ENCODE measurements at regions not wholly inside any gene's neighbourhood (a gene's known extent, or its start where the extent isn't known, plus 50 kb on each side); places are given as distances from the start of the nearest gene placed in this dataset.
"Not testable (repeated sequence)": the region's sequence is repeated elsewhere in the genome, so short reads cannot be mapped to it uniquely, and the experiment has no call there.

DNA sequence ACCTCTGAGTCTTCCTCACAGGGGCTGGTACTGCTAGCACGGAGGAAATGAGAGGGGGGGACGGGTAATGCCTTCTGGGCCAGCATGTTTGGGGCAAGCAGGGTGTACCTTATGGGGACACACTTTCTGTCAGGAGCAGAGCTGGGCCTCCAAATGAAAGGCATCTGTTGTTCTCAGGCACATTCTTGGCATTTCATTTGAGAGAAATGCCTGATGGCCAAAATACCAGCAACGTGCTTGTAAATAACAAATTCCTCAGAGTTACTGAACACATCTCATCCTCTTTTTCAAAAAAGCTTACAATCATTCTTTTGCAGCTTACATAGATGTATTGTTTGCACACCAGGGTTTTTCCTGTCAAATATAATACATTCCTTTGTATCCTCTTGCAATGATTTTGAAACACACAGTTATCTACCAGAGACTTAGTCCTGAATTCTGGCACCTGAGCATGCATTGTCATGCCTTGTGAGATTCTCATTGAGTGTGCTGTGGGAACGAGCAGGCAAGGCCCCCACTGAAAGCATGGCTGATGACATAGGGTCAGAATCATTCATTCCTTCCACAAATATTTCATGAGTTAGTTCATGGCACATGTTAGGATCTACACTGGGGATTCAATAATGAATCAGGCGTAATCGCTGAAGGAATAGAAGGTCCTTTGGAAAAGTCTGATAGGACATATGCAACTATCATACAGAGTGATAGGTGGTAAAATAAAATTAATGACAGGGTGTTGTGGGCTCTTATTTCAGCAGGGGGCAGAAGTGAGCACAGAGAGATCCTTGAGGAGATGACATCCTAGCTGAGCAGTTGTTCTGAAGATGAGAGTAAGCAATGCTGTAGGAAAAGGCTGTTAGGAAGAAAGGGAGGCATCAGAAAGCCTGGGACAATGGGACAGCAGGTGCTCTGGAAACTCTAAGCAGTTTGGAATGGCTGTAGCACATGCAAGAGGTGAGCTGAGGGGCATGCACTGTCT lies 260.9 kb upstream of the TUT7 start:
- DNase-seq (ENCODE audit: low spot score), result no peak

DNA sequence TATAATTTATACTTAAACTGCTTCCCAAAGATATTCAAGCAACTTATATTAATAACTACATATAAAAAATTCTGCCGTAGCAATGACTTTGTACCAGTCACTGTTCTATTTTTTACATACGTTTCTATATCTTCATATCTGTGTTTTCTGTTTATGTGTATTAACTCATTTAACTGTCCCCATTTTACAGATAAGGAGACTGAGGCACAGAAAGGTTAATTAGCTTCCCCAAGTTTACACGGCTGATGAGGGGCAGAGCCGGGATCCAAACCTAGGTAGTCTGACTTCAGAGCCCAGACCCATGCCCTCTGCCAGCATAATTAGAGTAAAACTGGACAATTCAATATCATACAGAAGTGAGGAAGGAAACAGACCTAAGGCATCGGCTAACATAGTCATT lies 259.7 kb upstream of the TUT7 start:
- no peak for DNase-seq (ENCODE audit: low spot score)

DNA sequence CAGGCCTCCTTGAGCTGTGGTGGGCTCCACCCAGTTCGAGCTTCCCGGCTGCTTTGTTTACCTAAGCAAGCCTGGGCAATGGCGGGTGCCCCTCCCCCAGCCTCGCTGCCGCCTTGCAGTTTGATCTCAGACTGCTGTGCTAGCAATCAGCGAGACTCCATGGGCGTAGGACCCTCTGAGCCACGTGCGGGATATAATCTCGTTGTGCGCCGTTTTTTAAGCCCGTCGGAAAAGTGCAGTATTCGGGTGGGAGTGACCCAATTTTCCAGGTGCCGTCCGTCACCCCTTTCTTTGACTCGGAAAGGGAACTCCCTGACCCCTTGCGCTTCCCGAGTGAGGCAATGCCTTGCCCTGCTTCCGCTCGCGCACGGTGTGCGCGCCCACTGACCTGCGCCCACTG lies 257.3 kb upstream of the TUT7 start:
- not testable (repeated sequence) for DNase-seq (ENCODE audit: low spot score)

DNA sequence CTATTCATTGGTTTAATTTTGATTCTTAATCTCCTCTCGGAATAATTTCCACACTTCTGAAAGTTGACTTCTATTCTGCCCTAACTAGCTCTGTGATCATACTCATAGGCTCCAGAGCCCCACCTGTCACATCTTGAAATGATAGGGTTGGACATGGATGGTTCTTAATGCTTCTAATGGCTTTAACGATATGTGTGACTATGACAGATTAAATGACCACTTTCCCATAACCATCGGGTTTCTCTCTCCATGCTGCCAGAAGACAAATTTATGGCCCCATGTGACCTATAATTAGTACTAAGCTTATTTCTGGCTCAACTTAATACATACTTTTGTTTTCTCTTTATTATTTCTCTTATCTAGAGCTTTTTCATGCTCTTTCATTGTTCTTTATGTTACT lies 251.1 kb upstream of the TUT7 start:
- no peak for DNase-seq (ENCODE audit: low spot score)

DNA sequence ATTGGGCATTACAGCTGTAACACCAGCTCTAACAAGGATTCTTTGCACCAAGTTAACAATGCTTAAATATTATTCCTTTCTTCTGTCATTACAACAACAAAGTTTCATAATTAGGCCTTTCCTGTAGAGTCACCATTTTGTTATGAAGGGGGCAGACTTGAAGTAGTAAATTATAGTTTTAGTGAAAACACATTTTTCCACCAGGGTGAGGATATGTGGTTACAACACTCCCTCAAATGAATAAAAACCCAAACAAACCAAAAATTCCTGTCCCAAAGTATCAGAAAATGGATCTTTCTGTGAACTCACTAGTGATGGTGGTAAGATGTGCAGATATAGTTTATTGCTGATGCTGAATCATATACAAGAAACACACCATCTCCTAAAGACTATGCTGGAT lies 250.5 kb upstream of the TUT7 start:
- no peak for DNase-seq (ENCODE audit: low spot score)

DNA sequence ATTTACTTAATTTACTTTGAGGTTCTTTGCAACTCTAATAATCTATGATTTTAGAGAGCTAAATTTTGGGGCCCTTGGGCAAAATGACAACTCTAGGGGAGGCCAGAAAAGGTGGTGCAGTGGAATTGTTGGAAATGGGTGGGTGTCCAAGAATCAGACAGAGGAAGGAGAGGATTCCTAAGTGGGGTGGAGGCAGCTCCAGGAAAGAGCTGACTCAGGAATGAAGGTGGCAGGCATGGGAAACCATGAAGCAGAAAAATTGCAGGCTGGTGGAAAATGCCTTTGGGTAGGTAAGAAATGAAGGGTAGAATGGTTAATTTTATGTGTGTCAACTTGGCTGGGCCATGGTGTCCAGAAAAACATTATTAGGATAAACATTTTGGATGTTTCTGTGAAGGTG lies 248.5 kb upstream of the TUT7 start:
- DNase-seq (ENCODE audit: low spot score), result no peak

DNA sequence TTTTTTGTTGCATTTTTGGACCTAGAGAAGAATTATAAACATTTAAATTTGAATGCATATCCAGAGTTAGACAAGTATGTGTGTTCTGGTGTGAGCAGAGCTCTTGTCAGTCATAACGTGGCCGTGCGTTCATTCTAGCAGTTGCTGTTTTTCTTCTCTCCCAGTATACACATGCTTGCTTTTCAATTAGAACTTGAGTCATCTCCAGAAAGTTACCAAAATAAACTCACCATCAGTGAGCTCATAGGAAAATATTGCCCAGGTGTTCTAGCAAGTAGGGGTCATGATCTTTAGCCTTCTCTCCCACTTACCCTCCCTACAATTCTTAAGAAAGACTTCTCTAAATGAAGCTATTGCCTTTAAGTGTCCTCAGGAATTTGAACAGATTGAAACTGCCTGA lies 247.5 kb upstream of the TUT7 start:
- no peak for DNase-seq (ENCODE audit: low spot score)

DNA sequence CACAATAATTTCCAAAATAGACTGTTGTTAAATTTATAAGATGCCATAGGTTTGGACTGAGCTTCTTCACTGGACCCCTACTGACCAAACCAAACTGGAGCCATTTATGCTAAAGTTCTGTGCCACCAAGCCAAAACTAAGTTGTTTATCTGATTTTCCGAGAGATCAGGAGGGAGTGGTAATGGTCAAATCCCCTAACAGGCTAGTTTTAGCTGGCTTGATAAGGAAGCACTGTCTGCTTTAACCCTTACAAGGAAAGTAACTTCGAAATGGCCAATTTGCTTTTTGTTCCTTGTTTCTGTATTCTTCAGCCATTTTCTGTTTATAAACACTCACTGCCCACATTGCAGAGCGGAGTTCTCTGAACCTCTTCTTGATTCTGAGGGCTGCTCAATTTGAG lies 246.8 kb upstream of the TUT7 start:
- DNase-seq (ENCODE audit: low spot score), result no peak

DNA sequence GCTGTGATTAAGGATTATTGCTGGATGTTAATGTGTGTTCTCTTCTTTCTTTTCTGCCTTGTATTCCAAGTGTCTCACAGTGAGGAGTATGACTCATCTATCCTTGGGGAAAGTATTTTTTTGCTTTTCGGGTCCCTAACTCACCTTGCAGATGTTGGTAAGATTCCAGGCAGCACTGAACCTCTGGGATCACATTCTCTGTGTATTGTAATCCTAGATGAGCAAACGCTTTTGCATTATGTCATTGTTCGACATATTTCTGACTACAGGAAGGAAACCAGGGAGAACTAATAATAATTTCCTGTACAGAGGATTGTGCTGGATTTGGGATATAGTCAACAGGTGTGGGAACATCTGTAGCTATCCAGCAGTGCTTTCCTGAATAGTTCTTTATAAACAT lies 246.1 kb upstream of the TUT7 start:
- no peak for DNase-seq (ENCODE audit: low spot score)

DNA sequence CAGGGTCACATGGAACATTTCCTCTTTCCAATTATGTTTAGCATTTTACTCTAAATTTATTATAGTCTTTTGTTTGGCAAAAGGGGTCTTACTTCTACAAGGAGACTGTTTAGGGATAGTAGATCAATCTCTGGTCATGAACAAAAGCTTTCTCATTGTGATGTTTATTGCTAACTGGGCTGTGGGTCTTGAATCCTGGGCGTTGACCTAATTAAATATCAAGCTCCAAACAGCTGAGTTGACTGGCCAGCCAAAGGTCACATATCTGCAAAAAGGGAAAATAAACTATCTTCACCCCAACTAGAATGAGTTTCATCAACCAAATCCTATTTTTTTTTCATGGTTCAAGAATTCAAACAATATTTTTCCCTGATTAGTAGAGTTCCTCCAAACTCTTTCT lies 245.4 kb upstream of the TUT7 start:
- no peak for DNase-seq (ENCODE audit: low spot score)

DNA sequence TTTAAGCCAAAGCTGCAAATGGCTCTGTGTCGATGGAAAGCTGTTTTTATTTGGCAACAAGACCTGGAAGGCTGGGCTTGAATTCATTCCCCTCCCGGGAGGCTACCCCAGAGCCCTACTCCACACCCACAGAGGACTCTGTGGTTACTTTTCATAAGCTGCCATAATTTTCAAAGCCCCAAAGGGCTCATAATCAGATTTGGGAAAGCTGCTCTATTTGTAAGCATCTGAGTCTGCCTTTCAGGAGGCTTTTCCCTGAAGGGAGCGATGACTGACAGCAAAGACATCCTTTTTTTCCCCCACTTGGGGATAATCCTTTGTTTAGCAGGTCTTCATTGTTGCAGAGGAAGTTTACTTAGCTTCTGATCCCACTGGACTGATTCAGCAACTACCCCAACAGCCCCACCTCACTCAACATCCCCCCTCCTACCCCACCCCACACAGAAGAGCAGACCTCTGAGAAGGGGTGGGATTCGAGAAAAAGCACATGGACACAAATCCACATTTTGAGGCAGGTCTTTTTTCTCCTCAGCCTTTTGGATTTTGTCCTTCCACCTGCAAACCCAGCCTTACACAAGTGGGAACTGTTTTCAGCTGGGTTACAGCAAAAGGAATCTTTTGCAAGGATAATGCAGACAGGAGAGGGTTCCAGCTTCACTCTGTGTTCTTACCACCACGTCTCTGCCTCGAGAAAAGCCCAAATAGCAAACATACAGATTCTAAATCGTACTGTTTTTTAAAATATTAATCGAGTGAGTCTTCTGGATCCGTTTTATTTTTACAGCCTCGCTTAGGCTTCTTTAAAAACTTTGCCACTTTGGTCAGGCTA lies 244.4 kb upstream of the TUT7 start:
- no peak for DNase-seq (ENCODE audit: low spot score)

DNA sequence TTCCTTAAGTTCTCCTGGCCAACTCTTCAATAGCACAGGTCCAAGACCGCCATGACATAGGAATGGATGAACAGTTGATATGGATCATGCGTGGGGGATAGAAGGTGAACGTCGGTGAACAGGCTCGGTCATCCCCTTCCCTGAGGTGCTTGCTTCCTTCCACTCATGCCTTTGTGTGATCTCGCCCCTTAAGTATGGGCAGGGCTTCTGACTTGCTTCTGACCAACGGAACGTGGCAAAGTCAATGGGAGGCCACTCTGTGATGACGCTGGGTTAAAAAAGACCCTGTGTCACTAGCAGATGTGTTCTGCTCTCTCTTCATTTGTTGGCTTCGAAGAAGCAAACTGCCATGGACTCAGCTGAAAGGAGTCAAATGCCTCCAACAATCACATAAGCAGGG lies 240.5 kb upstream of the TUT7 start:
- DNase-seq (ENCODE audit: low spot score), result no peak

DNA sequence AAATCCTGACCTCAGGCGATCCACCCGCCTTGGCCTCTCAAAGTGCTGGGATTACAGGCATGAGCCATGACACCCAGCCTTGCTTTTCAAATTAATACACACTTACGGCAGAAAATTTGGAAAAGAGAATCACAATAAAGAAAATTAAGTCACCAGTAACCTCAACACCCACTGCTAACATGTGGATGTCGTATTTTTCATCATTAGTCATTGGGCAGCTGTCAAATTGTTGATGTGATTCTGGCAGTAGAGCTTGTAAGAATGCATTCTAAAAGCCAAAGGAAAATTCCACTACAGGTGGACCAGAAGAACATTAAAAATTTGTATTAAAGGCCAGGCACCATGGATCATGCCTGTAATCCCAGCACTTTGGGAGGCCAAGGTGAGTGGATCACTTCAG lies 237.3 kb upstream of the TUT7 start:
- no peak for DNase-seq (ENCODE audit: low spot score)

DNA sequence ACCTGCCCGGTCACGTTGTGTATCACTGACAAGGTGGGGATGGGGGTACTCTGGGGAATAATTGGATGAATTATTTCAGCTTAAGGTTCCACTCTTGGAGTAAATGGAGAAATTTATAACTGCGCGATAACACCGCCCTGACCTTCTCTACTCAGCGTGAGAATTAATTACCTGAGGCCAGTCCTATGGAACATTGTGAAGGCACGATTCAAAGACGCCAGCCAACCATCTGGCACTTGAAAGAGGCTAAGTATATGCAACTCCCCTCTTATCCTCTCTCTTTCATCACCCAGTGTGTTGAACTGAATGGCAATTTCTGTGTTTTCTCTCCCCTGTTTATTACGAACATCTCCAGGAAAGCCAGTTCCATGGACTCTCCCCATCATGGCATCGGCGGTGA lies 235.5 kb upstream of the TUT7 start:
- no peak for DNase-seq (ENCODE audit: low spot score)

DNA sequence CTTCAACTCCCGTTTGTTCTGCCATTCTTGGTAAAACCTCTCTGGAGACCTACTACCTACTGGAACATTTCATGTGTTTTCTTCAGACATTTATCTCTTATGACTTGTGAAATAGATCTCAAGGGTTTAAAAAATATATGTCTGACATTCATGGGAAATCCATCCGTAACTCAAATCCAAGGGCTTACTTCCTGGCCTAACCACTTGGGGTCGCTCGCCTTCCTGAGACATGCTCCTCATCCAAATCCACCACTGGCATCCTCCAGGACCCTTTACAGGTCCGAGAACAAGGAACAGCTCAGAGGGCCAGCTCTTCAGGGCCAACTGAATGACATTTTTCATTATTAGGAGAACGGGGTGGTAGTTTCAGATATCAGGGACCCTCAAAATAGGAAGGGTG lies 235.1 kb upstream of the TUT7 start:
- DNase-seq (ENCODE audit: low spot score), result no peak

DNA sequence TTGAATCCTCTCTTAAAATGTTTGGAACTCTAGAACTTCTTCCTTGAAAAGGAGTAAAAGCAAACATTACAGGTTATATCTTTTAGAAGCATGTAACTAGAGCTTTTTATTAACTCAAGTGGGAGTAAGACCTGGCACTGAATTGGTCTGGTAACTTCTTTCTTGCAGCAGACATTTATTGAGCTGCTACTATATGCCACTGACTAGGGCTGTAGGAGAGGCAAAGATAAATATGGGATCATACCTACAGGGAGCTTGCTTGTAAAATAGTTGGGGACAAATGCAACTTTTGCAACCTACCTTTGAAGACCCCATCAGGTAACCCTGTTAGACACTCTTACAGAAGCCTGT lies 231.9 kb upstream of the TUT7 start:
- no peak for DNase-seq (ENCODE audit: low spot score)

DNA sequence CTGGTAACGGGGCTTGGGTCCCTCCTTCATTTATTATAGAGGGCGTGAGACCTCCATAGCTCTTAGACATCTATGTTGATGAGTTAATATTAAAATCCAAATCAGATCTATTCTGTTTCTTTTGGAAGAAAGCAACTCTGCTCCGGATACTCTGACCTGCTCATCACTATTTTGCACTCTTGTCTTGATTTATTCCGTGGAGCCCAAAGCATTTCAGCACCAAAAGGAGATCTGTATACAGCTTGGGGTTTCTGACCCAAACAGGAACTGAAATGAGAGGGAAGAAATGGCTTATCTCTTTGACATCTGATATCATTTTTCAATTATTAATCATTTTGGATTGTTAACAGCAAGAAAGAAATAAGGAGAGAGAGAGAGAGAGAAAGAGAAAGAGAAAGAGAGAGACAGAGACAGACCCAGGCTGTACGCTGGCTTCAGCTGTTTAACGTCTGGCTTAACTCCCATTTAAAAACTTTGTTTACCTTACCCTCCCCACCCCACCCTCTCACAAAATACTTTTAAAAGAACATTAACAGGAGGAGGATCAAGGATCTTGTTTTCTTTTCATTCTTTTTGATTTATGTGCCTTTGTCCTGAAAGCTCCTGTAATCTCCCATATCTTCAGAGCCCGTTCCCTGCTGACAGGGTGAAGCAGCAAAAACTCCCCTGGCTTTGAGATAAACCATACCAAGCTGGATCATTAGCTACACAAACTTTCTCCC lies 231.4 kb upstream of the TUT7 start:
- no peak for DNase-seq (ENCODE audit: low spot score)

DNA sequence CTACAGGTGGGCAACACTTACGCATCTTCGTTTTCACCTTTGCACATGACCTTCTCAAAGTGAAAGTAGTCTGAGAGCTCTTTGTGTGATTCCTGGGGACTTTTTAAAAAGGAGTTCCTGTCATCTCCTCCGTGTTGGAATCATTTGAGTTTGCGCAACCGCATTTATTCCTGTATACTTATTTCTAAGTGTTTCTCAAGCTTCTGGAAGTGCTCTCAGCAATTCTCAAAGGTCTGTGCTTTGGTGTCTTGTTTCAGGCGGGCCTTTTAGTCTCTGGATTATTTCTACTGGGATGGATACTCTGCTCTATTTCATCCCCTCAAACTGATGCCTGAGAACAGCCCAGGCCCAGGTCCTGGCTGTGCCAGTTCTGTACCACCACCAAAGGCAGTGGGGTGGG lies 226.5 kb upstream of the TUT7 start:
- DNase-seq (ENCODE audit: low spot score), result no peak

DNA sequence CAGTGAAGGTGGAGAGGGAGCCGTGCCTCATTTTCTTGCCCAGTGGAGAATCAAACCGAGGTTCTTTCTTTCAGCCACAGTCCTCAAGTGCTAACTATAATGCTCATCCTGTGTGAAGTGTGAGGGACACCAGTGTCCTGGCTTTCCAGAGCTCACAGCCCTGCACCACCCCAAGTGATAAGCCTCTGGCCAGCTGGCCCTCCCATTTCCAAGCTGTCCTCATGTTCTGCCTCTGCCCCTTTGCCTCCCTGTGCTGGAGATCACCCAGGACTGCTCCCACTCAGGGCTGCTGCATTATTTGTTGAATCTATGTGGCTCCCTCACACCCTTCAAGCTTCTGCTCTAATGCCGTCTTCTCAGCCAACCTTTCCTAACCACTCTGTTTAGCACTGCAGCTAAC lies 224.5 kb upstream of the TUT7 start:
- DNase-seq (ENCODE audit: low spot score), result no peak

DNA sequence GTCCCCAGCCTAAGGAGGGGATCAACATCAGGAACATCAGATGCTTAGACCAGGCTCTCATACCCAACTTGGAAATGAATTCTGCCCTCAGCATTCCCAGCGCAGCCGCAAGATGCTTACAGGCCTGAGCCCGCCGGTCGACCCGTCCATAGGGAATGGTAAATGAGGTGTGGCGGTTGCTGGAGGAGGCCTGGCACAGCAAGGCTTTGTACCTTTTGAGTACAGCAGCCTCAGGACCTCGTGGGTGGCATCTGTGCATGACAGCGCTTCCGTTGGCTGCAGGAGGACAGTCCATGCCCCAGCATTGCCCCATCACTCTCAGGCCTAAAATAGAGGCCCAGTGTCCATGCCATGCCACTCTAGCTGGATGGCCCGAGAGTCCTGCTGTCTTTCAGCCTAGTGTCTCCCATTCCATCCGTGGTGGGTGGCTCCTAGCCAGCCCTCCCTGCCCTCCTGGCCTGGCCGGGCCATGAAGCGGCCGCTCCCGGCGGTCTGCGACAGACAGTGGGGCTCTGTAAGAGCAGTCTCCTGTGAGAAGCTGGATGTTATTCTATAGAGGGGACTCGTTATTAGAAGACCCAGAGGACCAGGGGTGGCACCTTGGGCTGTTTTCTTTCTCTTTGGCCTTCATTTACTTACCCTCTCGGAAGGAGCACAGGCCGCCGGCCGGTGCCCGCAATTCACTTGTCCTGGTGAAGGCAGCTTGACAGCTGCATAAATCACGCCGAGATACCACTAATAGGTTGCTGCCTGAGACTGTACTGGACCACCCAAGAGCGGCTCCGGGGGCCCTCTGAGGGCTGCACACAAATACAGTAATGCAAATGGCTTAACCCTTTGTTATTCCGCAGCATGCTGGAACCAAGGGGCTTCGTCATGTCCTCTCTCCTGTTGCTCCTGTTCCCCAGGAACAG lies 223.5 kb upstream of the TUT7 start:
- DNase-seq (ENCODE audit: low spot score), result no peak

DNA sequence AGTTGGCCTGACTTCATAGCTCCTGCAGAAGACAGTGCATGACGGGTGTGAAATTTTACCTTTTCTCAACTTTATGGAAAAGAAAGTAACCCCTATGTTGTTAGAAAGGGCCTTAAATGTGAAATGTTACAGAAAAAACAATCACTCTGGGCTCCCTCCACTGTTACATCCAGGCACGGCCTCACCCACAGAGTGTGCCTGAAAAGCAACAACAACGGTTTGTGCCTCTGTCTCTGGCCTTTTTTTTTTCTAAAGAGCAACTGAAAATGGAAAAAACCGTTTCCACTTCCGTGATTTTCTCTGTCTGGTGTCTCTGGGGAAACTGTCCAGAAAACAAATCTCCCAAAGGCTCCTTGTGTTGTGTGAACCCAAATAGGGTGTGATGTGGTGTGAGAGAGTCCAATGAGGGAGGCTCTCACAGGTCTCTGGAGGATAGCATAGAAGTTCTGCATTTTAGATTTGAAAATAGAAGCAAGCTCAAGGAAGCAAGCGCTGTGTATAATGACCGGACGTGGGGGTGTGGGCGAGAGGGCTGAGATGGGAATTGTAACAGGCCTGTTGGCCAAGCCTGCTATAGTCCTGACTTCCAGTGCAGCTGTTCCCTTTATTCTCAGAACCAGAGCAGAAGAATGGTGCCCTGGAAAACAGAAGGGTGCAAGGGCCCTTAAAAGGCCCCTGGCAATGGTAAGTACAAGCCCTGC lies 221.8 kb upstream of the TUT7 start:
- no peak for DNase-seq (ENCODE audit: low spot score)
